ENCODE measurements at regions not wholly inside any gene's neighbourhood (a gene's known extent, or its start where the extent isn't known, plus 50 kb on each side); places are given as distances from the start of the nearest gene placed in this dataset.

GRCh38 chr6:23327621-23328020 is 758.3 kb downstream of the HDGFL1 start:
- no peak for TF ChIP-seq CTCF (IDR thresholded peaks at IDR 0.05)
- no peak for TF ChIP-seq POLR2A (IDR thresholded peaks at IDR 0.05; ENCODE audit: low read depth)
- TF ChIP-seq POLR2AphosphoS5 (IDR thresholded peaks at IDR 0.05): no peak

Measured in esophagus muscularis mucosa (tissue), 3 donors.